Neutrophil (primary cell): ENCODE measurements at regions not wholly inside any gene's neighbourhood (a gene's known extent, or its start where the extent isn't known, plus 50 kb on each side); places are given as distances from the start of the nearest gene placed in this dataset.
"Not testable (repeated sequence)": the region's sequence is repeated elsewhere in the genome, so short reads cannot be mapped to it uniquely, and the experiment has no call there.

Experiments
- H3K27ac ChIP-seq: fragments of 200-600 bp; sonication (generic); 2 replicates; pipeline ENCODE4 v1.5.1; 2016; ENCODE audit warnings: mild to moderate bottlenecking, moderate library complexity
- H3K27me3 ChIP-seq: fragments of 200-600 bp; sonication (generic); 2 replicates; pipeline ENCODE4 v1.6.0; 2016; ENCODE audit warnings: mild to moderate bottlenecking
- H3K36me3 ChIP-seq: fragments of 200-600 bp; sonication (generic); 2 replicates; pipeline ENCODE4 v1.5.1; 2017
- H3K4me1 ChIP-seq, 2 experiments: fragments of 200-600 bp in 1 of 2; sonication (generic) in 1 of 2; 1 replicate in 1 of 2; 2 replicates in 1 of 2; pipeline versions ENCODE4 v1.5.1 to v1.6.1; 2013 to 2016; ENCODE audit warnings: low read depth in 1 of 2, low read length in 1 of 2, mild to moderate bottlenecking in 1 of 2, moderate library complexity in 1 of 2; ENCODE audit not compliant: control insufficient read depth in 1 of 2, insufficient read depth in 1 of 2
- H3K4me3 ChIP-seq, 2 experiments: fragments of 200-600 bp in 1 of 2; sonication (generic) in 1 of 2; 1 replicate in 1 of 2; 2 replicates in 1 of 2; pipeline ENCODE4 v1.5.1; 2013 to 2016; ENCODE audit warnings: low read depth in 1 of 2, low read length in 1 of 2, mild to moderate bottlenecking in 1 of 2, moderate library complexity in 1 of 2
- H3K9me3 ChIP-seq: fragments of 200-600 bp; sonication (generic); 2 replicates; pipeline ENCODE4 v1.5.1; 2016
- TF ChIP-seq, protein P1 (sequence below): fragments of 200-600 bp; sonication (generic); IDR thresholded peaks from 2 replicates; pipeline ENCODE4 v1.5.1; 2016; ENCODE audit warnings: antibody characterized with exemption

DNA sequence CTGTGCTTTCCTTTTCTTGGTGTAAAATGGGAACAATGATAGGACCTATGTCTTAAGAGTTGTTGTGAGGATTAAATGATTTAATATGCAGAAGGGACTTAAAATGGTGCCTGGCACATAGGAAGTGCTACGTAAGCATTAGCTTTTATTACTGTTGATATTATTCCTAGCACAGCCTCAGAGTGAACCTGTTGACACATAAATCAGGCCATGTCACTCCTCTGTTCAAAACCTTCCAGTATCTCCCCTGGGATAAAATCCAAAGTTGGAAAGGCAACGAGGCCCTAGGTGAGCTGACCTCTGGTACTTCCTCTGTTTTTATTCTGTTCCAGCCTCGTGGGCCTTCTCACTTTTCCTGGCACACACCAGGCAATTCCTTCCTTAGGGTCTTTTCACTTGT is 108.8 kb upstream of the CADM1 start:
- Histone ChIP-seq H3K27ac (no peak overlapping the region), H3K4me1 (no peaks in the 10 kb centered on the region), H3K27me3 (no peaks in the 10 kb centered on the region), H3K9me3 (no peaks in the 10 kb centered on the region), H3K4me3 (no peak overlapping the region), H3K36me3 (no peaks in the 10 kb centered on the region)
- TF ChIP-seq, protein P1, sequence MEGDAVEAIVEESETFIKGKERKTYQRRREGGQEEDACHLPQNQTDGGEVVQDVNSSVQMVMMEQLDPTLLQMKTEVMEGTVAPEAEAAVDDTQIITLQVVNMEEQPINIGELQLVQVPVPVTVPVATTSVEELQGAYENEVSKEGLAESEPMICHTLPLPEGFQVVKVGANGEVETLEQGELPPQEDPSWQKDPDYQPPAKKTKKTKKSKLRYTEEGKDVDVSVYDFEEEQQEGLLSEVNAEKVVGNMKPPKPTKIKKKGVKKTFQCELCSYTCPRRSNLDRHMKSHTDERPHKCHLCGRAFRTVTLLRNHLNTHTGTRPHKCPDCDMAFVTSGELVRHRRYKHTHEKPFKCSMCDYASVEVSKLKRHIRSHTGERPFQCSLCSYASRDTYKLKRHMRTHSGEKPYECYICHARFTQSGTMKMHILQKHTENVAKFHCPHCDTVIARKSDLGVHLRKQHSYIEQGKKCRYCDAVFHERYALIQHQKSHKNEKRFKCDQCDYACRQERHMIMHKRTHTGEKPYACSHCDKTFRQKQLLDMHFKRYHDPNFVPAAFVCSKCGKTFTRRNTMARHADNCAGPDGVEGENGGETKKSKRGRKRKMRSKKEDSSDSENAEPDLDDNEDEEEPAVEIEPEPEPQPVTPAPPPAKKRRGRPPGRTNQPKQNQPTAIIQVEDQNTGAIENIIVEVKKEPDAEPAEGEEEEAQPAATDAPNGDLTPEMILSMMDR, result no peak

DNA sequence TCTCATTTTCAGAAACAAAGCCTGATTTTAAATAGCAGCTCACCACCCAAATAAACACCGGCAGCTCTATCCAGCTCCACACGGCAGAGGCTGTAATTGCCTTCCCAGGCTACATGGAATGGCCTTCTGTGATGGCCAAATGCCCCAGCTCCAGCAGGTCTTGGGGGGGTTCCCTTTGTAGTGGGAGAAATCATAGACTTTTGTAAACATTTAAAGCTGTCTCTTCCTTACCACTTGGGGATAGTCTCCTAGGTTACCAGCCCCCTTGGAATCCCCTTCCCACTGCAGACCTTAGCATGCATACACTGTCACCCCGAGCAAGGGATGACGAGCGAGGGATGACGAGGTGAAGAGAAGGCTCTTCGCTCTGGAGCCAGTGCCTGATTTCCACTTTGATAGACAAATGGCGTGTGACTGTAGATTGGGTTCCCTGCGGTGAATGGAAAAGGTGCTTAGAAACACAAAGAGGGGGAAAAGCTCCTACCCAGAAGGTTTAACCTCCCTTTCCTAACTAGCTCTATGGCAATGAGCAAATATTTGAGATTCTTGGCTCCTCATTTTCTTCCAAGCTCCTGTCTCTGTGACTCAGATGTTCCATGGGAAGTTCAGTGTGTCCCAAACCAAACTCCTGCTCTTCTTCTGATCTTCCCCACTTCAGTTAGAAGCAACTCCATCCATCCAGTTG is 108.0 kb upstream of the CADM1 start:
- TF ChIP-seq, protein P1, result no peak
- H3K9me3 ChIP-seq, result no peaks in the 10 kb centered on the region
- H3K27me3 ChIP-seq, result peaks cover 4% of the 10 kb centered on the region

DNA sequence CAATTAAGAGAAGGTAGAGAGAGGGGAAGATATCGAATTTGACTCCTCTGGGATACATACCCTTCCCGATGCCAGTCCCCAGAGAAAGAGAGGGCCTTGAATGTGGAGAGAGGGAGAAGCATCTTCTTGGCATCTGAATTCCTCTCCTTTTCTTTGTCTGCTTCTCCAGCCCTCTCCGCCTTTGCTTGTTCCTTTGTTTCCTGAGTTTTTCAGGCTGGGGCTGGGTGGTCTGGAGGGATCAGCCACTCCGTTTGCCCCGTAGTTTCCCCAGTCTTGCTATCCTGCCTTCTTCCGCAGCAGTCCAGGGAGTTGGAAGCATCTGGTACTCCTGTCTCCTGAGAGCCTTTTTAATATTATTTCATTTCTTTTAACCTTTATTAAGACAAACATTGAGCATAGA is 107.1 kb upstream of the CADM1 start:
- Histone ChIP-seq H3K27me3 (peaks cover 6% of the 10 kb centered on the region), H3K27ac (no peak overlapping the region), H3K4me1 (no peaks in the 10 kb centered on the region), H3K4me3 (no peak overlapping the region), H3K9me3 (no peaks in the 10 kb centered on the region), H3K36me3 (no peaks in the 10 kb centered on the region)
- TF ChIP-seq, protein P1, result no peak

More for the DNA sequence above, 108.0 kb upstream of the CADM1 start:
- Histone ChIP-seq H3K36me3 (no peaks in the 10 kb centered on the region), H3K4me3 (no peak overlapping the region), H3K27ac (no peak overlapping the region), H3K4me1 (no peaks in the 10 kb centered on the region)

DNA sequence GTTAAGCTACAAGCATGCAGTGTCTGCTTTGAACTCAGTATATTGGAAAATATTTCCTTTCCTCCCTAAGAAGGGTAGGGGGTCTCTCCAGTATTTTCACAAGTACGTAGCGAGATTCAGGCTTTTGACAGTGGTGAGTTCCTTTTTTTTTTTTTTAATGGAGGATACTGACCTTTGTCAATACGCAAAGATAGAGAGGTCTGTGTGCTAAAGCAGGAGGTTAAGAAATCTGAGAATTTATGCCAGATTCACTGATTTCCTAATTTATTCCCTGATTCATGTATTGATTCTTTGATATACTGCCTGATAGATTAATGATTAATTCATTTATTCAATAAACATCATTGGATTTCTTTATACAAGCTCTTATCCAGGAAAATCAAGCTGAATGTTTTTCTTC is 106.7 kb upstream of the CADM1 start:
- Histone ChIP-seq H3K9me3 (no peaks in the 10 kb centered on the region), H3K27ac (no peak overlapping the region), H3K4me1 (no peaks in the 10 kb centered on the region), H3K4me3 (no peak overlapping the region), H3K27me3 (peaks cover 10% of the 10 kb centered on the region), H3K36me3 (no peaks in the 10 kb centered on the region)
- TF ChIP-seq, protein P1, result no peak

DNA sequence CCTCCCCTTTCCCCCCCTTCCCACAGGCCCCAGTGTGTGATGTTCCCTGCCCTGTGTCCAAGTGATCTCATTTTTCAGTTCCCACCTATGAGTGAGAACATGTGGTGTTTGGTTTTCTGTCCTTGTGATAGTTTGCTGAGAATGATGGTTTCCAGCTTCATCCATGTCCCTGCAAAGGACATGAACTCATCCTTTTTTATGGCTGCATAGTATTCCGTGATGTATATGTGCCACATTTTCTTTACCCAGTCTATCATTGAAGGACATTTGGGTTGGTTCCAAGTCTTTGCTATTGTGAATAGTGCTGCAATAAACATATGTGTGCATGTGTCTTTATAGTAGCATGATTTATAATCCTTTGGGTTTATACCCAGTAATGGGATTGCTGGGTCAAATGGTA is 106.0 kb upstream of the CADM1 start:
- H3K36me3 ChIP-seq, H3K4me3 ChIP-seq, H3K9me3 ChIP-seq, H3K4me1 ChIP-seq, H3K27ac ChIP-seq, H3K27me3 ChIP-seq: not testable (repeated sequence)

DNA sequence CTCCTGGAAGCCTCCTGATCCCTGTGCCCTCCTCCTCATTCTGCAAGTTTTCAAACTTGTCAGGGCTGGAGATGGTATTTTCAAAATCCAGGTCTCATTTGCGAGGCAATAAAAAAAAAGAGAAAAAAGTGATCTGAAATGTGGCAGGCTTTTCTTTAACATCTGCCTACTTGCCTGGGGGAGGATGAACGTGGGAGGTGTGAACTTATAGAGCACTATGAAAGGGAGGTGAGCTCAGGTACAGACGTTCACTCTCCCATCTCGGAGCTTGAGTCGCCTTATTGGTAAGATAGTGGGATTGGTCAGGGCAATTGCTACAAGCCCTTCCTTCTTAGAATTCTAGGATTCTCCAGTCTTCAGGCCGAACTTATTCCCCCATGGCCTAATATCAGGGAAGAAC is 104.8 kb upstream of the CADM1 start:
- no peak overlapping the region for H3K27ac ChIP-seq
- H3K36me3 ChIP-seq, result no peaks in the 10 kb centered on the region
- H3K27me3 ChIP-seq, result peaks cover 10% of the 10 kb centered on the region
- H3K4me1 ChIP-seq, result no peaks in the 10 kb centered on the region
- H3K4me3 ChIP-seq, result no peak overlapping the region
- TF ChIP-seq, protein P1, result no peak
- no peaks in the 10 kb centered on the region for H3K9me3 ChIP-seq
